ENCODE measurements at regions not wholly inside any gene's neighbourhood (a gene's known extent, or its start where the extent isn't known, plus 50 kb on each side); places are given as distances from the start of the nearest gene placed in this dataset.

GRCh38 chr4:141849367-141849766 lies 213.0 kb downstream of the IL15 start:
- TF ChIP-seq CTCF (IDR thresholded peaks at IDR 0.05) (no peak), POLR2A (IDR thresholded peaks at IDR 0.05) (no peak)
